ENCODE measurements at regions not wholly inside any gene's neighbourhood (a gene's known extent, or its start where the extent isn't known, plus 50 kb on each side); places are given as distances from the start of the nearest gene placed in this dataset.

- no peak for DNase-seq (ENCODE audit: low read depth, low spot score)
Observed at GRCh38 chr2:183607995-183608394, 483.8 kb downstream of the NUP35 start.

- no peak for DNase-seq (ENCODE audit: low read depth, low spot score)
Observed at GRCh38 chr2:183608747-183609146, 484.5 kb downstream of the NUP35 start.

GRCh38 chr2:183610724-183611123 is 486.5 kb downstream of the NUP35 start:
- no peak for DNase-seq (ENCODE audit: low read depth, low spot score)

GRCh38 chr2:183614799-183615435 is 490.7 kb downstream of the NUP35 start:
- DNase-seq (ENCODE audit: low read depth, low spot score) = peak; percentile 18

- no peak for DNase-seq (ENCODE audit: low read depth, low spot score)
Observed at GRCh38 chr2:183623227-183623626, 499.0 kb downstream of the NUP35 start.

GRCh38 chr2:183630964-183631363 is 506.7 kb downstream of the NUP35 start:
- no peak for DNase-seq (ENCODE audit: low read depth, low spot score)

GRCh38 chr2:183656121-183656520 is 531.9 kb downstream of the NUP35 start:
- DNase-seq (ENCODE audit: low read depth, low spot score) = no peak

- DNase-seq (ENCODE audit: low read depth, low spot score) = no peak
Observed at GRCh38 chr2:183665425-183665824, 541.2 kb downstream of the NUP35 start.

- DNase-seq (ENCODE audit: low read depth, low spot score) = no peak
Observed at GRCh38 chr2:183666031-183666430, 541.8 kb downstream of the NUP35 start.

- no peak for DNase-seq (ENCODE audit: low read depth, low spot score)
Observed at GRCh38 chr2:183671233-183671632, 547.0 kb downstream of the NUP35 start.

GRCh38 chr2:183678908-183679307 is 554.7 kb downstream of the NUP35 start:
- DNase-seq (ENCODE audit: low read depth, low spot score) = no peak

GRCh38 chr2:183680573-183680972 is 556.3 kb downstream of the NUP35 start:
- no peak for DNase-seq (ENCODE audit: low read depth, low spot score)

- no peak for DNase-seq (ENCODE audit: low read depth, low spot score)
Observed at GRCh38 chr2:183684686-183685085, 560.4 kb downstream of the NUP35 start.

- DNase-seq (ENCODE audit: low read depth, low spot score) = no peak
Observed at GRCh38 chr2:183696028-183696427, 571.8 kb downstream of the NUP35 start.

- DNase-seq (ENCODE audit: low read depth, low spot score) = no peak
Observed at GRCh38 chr2:183709829-183710228, 585.6 kb downstream of the NUP35 start.

GRCh38 chr2:183718246-183718645 is 594.0 kb downstream of the NUP35 start:
- no peak for DNase-seq (ENCODE audit: low read depth, low spot score)

- no peak for DNase-seq (ENCODE audit: low read depth, low spot score)
Observed at GRCh38 chr2:183723278-183723677, 599.0 kb downstream of the NUP35 start.

GRCh38 chr2:183729380-183729779 is 605.1 kb downstream of the NUP35 start:
- DNase-seq (ENCODE audit: low read depth, low spot score) = no peak

- no peak for DNase-seq (ENCODE audit: low read depth, low spot score)
Observed at GRCh38 chr2:183740241-183740640, 616.0 kb downstream of the NUP35 start.

GRCh38 chr2:183752571-183752970 is 628.3 kb downstream of the NUP35 start:
- DNase-seq (ENCODE audit: low read depth, low spot score) = no peak

- DNase-seq (ENCODE audit: low read depth, low spot score) = no peak
Observed at GRCh38 chr2:183759033-183759432, 634.8 kb downstream of the NUP35 start.

GRCh38 chr2:183773775-183774174 is 649.5 kb downstream of the NUP35 start:
- DNase-seq (ENCODE audit: low read depth, low spot score) = no peak

GRCh38 chr2:183780072-183780471 is 655.8 kb downstream of the NUP35 start:
- DNase-seq (ENCODE audit: low read depth, low spot score) = no peak

GRCh38 chr2:183782436-183782835 is 658.2 kb downstream of the NUP35 start:
- DNase-seq (ENCODE audit: low read depth, low spot score) = no peak

All from smooth muscle cell of the brain vasculature (primary cell).